B cell (primary cell): ENCODE measurements at regions not wholly inside any gene's neighbourhood (a gene's known extent, or its start where the extent isn't known, plus 50 kb on each side); places are given as distances from the start of the nearest gene placed in this dataset.

Experiments
- EZH2 ChIP-seq: IDR thresholded peaks from 2 replicates; pipeline ENCODE4 v1.6.1; 2012; ENCODE audit warnings: borderline replicate concordance, low read depth, mild to moderate bottlenecking, moderate library complexity, low read length; ENCODE audit not compliant: insufficient read depth, poor library complexity, severe bottlenecking
- TF ChIP-seq, protein P1 (sequence below): fragments of 200-600 bp; IDR thresholded peaks from one replicate; pipeline ENCODE4 v1.8.0; 2022; ENCODE audit warnings: antibody characterized with exemption, mild to moderate bottlenecking

- TF ChIP-seq, protein P1, sequence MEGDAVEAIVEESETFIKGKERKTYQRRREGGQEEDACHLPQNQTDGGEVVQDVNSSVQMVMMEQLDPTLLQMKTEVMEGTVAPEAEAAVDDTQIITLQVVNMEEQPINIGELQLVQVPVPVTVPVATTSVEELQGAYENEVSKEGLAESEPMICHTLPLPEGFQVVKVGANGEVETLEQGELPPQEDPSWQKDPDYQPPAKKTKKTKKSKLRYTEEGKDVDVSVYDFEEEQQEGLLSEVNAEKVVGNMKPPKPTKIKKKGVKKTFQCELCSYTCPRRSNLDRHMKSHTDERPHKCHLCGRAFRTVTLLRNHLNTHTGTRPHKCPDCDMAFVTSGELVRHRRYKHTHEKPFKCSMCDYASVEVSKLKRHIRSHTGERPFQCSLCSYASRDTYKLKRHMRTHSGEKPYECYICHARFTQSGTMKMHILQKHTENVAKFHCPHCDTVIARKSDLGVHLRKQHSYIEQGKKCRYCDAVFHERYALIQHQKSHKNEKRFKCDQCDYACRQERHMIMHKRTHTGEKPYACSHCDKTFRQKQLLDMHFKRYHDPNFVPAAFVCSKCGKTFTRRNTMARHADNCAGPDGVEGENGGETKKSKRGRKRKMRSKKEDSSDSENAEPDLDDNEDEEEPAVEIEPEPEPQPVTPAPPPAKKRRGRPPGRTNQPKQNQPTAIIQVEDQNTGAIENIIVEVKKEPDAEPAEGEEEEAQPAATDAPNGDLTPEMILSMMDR, result no peak
- TF ChIP-seq EZH2, result no peak
Measured at GRCh38 chr12:33690562-33690961, 250.9 kb upstream of the SYT10 start.
